OCI-LY3 (cell line): ENCODE measurements at regions not wholly inside any gene's neighbourhood (a gene's known extent, or its start where the extent isn't known, plus 50 kb on each side); places are given as distances from the start of the nearest gene placed in this dataset.
"Not testable (repeated sequence)": the region's sequence is repeated elsewhere in the genome, so short reads cannot be mapped to it uniquely, and the experiment has no call there.

Source experiments
- EZH2phosphoT487 ChIP-seq: fragments of 200-600 bp; shearing (Covaris generic); IDR thresholded peaks from 2 replicates; pipeline ENCODE4 v1.6.1; 2018; ENCODE audit warnings: antibody characterized with exemption, mixed run types, low read depth
- TF ChIP-seq, protein P1 (sequence below): fragments of 200-600, 300-600 bp; sonication (generic); IDR thresholded peaks from 2 replicates; pipeline ENCODE4 v1.5.1; 2014; ENCODE audit warnings: antibody characterized with exemption, low read length, low read depth

DNA sequence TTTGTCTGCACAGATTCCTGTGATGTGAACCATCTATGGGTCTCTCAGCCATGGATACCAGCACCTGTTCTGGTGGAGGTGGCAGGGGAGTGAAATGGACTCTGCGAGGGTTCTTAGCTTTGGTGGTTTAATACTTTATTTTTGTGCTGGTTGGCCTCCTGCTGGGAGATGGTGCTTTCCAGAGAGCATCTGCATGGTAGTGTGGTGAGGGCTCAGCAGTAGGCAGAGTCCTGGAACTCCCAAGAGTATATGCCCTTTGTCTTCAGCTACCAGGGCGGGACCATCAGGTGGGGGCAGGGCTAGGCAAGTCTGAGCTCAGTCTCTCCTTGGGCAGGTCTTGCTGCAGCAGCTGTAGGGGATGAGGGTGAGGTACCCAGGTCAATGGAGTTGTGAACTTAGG lies 97.5 kb upstream of the TRIM2 start:
- TF ChIP-seq, protein P1, sequence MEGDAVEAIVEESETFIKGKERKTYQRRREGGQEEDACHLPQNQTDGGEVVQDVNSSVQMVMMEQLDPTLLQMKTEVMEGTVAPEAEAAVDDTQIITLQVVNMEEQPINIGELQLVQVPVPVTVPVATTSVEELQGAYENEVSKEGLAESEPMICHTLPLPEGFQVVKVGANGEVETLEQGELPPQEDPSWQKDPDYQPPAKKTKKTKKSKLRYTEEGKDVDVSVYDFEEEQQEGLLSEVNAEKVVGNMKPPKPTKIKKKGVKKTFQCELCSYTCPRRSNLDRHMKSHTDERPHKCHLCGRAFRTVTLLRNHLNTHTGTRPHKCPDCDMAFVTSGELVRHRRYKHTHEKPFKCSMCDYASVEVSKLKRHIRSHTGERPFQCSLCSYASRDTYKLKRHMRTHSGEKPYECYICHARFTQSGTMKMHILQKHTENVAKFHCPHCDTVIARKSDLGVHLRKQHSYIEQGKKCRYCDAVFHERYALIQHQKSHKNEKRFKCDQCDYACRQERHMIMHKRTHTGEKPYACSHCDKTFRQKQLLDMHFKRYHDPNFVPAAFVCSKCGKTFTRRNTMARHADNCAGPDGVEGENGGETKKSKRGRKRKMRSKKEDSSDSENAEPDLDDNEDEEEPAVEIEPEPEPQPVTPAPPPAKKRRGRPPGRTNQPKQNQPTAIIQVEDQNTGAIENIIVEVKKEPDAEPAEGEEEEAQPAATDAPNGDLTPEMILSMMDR: not testable (repeated sequence)
- not testable (repeated sequence) for TF ChIP-seq EZH2phosphoT487
